ENCODE measurements at regions not wholly inside any gene's neighbourhood (a gene's known extent, or its start where the extent isn't known, plus 50 kb on each side); places are given as distances from the start of the nearest gene placed in this dataset.
"Not testable (repeated sequence)": the region's sequence is repeated elsewhere in the genome, so short reads cannot be mapped to it uniquely, and the experiment has no call there.

GRCh38 chr20:30295967-30296366 lies 961.5 kb upstream of the DEFB115 start:
- DNase-seq (ENCODE audit: low read depth in 2 of 2) = not testable (repeated sequence)

GRCh38 chr20:30297878-30298595 lies 959.4 kb upstream of the DEFB115 start:
- DNase-seq (ENCODE audit: low read depth in 2 of 2) = not testable (repeated sequence)

GRCh38 chr20:30300220-30300642 lies 957.2 kb upstream of the DEFB115 start:
- DNase-seq (ENCODE audit: low read depth in 2 of 2) = not testable (repeated sequence)

GRCh38 chr20:30302786-30303185 lies 954.7 kb upstream of the DEFB115 start:
- not testable (repeated sequence) for DNase-seq (ENCODE audit: low read depth in 2 of 2)

GRCh38 chr20:30309938-30310337 lies 947.5 kb upstream of the DEFB115 start:
- not testable (repeated sequence) for DNase-seq (ENCODE audit: low read depth in 2 of 2)

GRCh38 chr20:30310385-30310784 lies 947.1 kb upstream of the DEFB115 start:
- not testable (repeated sequence) for DNase-seq (ENCODE audit: low read depth in 2 of 2)

GRCh38 chr20:30312220-30312619 lies 945.2 kb upstream of the DEFB115 start:
- not testable (repeated sequence) for DNase-seq (ENCODE audit: low read depth in 2 of 2)

- DNase-seq (ENCODE audit: low read depth in 2 of 2) = not testable (repeated sequence)
Observed at GRCh38 chr20:30313660-30314059, 943.8 kb upstream of the DEFB115 start.

GRCh38 chr20:30316063-30316462 lies 941.4 kb upstream of the DEFB115 start:
- DNase-seq (ENCODE audit: low read depth in 2 of 2) = not testable (repeated sequence)

- DNase-seq (ENCODE audit: low read depth in 2 of 2) = not testable (repeated sequence)
Observed at GRCh38 chr20:30316532-30317299, 940.7 kb upstream of the DEFB115 start.

- not testable (repeated sequence) for DNase-seq (ENCODE audit: low read depth in 2 of 2)
Observed at GRCh38 chr20:30333744-30334143, 923.7 kb upstream of the DEFB115 start.

GRCh38 chr20:30337556-30337955 lies 919.9 kb upstream of the DEFB115 start:
- DNase-seq (ENCODE audit: low read depth in 2 of 2) = not testable (repeated sequence)

GRCh38 chr20:30348932-30349331 lies 908.5 kb upstream of the DEFB115 start:
- not testable (repeated sequence) for DNase-seq (ENCODE audit: low read depth in 2 of 2)

GRCh38 chr20:30356854-30357467 lies 900.5 kb upstream of the DEFB115 start:
- not testable (repeated sequence) for DNase-seq (ENCODE audit: low read depth in 2 of 2)

- not testable (repeated sequence) for DNase-seq (ENCODE audit: low read depth in 2 of 2)
Observed at GRCh38 chr20:30361756-30362155, 895.7 kb upstream of the DEFB115 start.

- not testable (repeated sequence) for DNase-seq (ENCODE audit: low read depth in 2 of 2)
Observed at GRCh38 chr20:30376430-30376766, 881.1 kb upstream of the DEFB115 start.

- DNase-seq (ENCODE audit: low read depth in 2 of 2) = peak; percentile 77 to 89
Observed at GRCh38 chr20:30376767-30377658, 880.5 kb upstream of the DEFB115 start.

- DNase-seq (ENCODE audit: low read depth in 2 of 2) = not testable (repeated sequence)
Observed at GRCh38 chr20:30378317-30378716, 879.1 kb upstream of the DEFB115 start.

GRCh38 chr20:30378721-30379120 lies 878.7 kb upstream of the DEFB115 start:
- DNase-seq (ENCODE audit: low read depth in 2 of 2) = not testable (repeated sequence)

GRCh38 chr20:30384841-30385240 lies 872.6 kb upstream of the DEFB115 start:
- not testable (repeated sequence) for DNase-seq (ENCODE audit: low read depth in 2 of 2)

GRCh38 chr20:30386099-30386498 lies 871.4 kb upstream of the DEFB115 start:
- DNase-seq (ENCODE audit: low read depth in 2 of 2) = not testable (repeated sequence)

All from stimulated activated CD4-positive, alpha-beta T cell treated with anti-CD3 and anti-CD28 coated beads, Interleukin-1b, Interleukin-23, amount 100 ng/mL, for 1 hour (primary cell).